Non-pigmented ciliary epithelial cell (primary cell): ENCODE measurements at regions not wholly inside any gene's neighbourhood (a gene's known extent, or its start where the extent isn't known, plus 50 kb on each side); places are given as distances from the start of the nearest gene placed in this dataset.
"Not testable (repeated sequence)": the region's sequence is repeated elsewhere in the genome, so short reads cannot be mapped to it uniquely, and the experiment has no call there.

Experiments used
- DNase-seq: peaks from one replicate; pipeline ENCODE4 v3.0.0-alpha.2; 2010; ENCODE audit warnings: low read depth

- DNase-seq, result peak; percentile 59
Measured at GRCh38 chr6:139533573-139534471, 159.4 kb upstream of the CITED2 start.

DNA sequence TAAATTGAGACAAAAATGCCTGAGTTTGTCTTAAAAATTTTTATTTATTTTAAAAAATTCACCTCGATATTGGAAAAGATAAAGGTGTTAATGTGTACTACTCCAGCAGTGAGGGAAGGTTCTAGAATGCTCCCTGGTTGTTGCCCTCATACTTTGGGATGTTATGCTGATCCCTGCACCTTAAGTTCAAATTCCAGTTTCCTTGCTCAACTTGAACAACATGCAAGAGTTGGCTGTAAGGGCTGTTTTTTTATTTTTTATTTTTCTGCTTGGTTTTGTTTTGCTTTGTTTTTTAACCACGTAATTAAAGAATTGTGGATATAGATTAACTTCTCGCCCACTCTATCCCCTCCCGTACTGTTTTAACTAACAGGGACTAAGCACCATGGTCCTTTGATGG, 158.7 kb upstream of the CITED2 start:
- no peak for DNase-seq

DNA sequence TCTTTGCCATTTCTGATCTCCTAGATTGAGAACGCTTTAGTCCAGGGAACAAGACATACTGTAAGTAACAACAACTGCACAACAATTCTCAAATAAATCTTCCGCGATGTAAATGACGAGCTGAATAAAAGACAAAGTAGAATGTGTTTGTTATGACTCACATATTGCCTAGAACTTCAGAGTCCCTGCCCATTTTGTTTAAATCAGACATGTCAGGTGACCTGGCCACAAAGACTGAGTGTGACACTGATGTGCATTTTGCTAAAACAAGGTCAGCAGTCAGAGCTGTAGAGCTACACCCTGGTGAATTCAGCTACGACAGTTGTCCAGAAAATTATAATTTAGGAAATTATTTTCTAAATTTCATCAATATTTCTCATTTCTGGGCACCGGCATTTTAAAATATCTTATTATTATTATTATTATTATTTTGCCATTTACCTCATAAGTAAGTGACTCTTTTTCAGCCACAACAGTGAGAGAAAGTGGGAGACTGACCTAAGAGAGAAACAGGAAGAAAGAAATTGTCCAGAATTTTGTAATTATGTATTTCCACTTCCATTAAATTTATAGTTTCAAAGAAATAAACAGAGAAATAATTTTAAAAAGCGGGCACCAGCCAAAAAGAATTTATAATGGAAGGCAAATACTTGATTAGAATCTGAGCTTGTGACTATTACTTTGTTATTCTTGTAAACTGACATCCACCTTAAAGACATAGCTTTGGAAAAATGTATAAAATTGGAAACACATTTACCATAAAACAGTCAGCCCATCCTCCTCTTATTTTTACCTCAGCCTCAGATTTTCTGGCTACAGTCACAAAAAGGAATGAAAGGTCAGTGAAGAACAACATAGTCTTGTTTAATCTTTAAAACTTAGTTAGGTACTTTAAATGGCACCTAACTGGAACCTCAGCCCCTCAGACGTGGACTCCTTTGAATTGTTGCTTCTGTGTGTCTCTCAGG, 157.0 kb upstream of the CITED2 start:
- no peak for DNase-seq

GRCh38 chr6:139530561-139530960, 156.1 kb upstream of the CITED2 start:
- DNase-seq, result no peak

DNA sequence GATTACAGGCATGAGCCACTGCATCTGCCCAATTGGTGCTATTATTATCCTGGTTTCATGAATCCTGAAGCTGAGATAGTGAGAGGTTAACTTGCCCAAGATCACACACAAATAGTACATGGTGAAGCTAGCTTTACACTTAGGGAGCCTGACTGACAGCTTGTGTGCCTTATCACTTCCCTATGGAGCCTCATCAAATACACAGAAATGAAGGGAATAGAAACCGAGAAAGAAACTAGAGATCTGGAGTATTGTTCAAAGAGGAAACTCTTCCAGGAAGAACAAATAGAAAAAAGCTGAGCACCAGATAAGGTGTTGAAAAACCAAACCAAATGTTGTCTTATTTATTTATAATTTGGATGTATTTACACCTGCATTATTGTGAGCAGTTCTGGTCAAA, 155.0 kb upstream of the CITED2 start:
- no peak for DNase-seq

DNA sequence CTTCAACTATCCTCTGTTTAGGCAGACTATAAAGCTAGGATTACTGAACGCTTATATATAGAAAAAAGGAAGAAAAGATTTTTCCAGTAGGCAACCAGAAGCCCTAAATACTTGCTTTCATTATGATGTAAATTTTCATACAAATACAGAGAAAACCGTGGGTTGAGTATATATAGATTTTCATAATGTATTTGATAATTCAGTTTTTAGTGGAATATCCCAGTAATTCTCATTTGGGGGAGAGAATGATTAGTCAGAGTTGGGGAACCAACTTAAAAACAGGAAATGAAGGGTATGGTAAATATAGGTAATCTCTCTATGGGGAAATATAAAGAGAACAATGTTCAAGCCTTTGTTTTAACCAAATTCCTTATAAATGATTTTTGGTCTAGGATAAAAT, 154.0 kb upstream of the CITED2 start:
- DNase-seq, result no peak

- no peak for DNase-seq
Measured at GRCh38 chr6:139525415-139525814, 151.0 kb upstream of the CITED2 start.

- DNase-seq, result no peak
Measured at GRCh38 chr6:139523986-139524385, 149.5 kb upstream of the CITED2 start.

DNA sequence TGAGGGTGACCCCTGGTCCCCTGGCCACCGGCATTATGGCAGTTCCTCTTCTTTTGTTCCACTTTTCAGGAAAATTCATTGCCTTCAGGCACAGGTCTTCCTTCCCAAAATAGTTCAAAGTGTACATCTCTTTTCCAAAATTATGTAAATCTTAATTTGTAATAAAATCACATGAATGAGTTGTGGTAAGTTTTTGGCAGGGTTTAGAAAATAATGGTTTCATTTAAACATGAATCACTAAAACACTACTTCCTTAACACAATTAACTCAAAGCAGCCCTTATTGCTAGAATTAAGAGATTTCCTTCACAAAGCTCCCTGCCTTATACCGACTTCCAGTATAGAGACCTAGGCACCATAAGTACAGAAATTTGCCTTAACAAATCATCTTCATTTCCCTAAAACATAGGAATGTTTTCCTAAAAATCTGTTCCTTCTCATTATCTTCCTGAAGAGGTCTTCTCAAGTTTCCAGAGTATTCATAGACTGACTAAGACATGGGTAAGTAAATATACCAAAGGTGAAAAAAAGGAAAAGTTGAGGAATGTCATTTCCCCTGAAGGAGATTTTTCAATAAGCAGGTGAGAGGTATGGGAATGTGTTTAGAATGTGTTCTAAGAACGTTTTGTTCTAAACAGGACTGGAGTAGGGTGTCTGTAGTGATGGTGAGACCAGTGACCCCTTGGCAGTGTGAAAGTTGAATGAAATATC, 148.2 kb upstream of the CITED2 start:
- no peak for DNase-seq

DNA sequence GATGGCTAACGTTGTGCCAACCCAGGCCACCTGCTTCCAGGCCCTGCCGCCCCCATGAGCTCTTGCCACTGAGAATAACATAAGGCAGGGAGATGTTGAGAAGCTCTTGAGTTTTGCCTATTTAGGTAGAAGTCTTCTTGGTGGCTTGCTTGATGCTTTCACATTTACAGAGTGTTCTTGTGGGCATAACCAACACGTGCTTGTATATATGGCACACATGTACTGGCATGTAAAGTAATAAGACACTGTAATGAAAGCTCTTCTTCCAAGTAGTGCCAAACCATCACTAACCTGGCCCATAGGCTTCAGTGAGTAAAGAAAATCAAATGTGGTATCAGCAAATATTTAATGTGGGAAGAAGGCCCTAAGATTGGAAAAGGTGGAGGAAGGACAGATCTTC, 146.9 kb upstream of the CITED2 start:
- no peak for DNase-seq

DNA sequence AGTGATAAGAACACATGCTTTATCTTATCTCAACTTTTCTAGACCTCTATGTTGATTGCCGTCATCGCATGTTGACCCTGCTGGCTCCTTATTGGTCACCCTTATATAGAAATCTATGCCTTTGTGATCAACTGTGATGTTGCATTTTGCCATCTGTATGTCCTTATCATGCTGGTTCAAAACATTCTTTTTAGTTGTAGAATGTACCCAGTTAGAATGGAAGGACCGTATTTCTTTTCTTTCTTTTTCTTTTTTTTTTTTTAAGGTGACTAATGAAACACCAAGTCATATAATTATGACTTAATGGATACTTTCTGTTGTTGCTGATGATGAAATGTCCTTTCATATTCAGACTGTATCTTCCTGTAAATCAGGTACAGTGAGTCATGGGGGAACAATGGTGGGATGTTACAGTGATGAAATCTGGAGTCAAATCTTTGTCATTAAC, 145.9 kb upstream of the CITED2 start:
- DNase-seq, result no peak

GRCh38 chr6:139519571-139520031, 145.2 kb upstream of the CITED2 start:
- no peak for DNase-seq

GRCh38 chr6:139519097-139519496, 144.6 kb upstream of the CITED2 start:
- DNase-seq, result no peak

DNA sequence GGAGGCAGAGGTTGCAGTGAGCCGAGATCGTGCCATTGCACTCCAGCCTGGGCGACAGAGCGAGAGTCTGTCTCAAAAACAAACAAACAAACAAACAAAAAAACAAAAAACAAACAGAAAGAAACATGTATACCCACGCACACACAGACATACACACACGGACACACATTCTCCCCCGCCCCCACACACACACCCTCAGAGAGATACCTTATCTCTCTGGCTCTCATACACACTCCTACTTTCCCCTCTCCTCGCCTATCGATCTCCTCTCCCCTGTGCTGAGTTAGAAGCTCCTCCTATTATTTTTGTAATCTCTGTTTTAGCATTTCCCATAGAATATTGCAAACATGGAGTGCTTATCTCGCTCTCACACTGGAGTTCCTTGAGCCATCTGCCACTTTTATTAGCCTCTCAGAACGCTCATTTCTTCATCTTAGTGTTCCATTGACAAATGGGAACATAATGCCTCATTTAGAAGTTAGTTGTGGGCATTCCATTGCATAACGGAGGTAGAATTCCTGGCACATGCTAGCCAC, 144.2 kb upstream of the CITED2 start:
- no peak for DNase-seq

DNA sequence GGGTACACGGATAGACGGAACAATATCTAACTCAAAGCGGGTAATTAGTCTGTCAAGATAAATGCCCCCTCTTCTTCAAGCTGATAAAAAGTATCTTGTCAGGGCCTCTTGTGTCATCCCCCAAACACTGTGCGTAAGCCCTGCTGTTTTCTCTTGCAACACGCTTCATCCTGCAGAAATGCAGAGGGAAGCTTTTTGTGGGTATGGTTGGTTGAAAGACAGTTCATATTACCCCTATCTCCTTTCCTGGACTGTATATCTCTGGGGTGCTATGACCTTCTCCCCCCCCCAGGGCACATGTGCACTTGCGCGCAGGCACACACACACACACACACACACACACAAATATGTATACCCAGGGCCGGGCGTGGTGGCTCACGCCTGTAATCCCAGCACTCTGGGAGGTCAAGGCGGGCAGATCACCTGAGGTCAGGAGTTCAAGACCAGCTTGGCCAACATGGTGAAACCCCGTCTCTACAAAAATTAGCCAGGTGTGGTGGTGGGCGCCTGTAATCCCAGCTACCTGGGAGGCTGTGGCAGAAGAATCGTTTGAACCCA, 143.6 kb upstream of the CITED2 start:
- not testable (repeated sequence) for DNase-seq

GRCh38 chr6:139515511-139515910, 141.1 kb upstream of the CITED2 start:
- DNase-seq, result no peak

- DNase-seq, result no peak
Measured at GRCh38 chr6:139514819-139515218, 140.4 kb upstream of the CITED2 start.

DNA sequence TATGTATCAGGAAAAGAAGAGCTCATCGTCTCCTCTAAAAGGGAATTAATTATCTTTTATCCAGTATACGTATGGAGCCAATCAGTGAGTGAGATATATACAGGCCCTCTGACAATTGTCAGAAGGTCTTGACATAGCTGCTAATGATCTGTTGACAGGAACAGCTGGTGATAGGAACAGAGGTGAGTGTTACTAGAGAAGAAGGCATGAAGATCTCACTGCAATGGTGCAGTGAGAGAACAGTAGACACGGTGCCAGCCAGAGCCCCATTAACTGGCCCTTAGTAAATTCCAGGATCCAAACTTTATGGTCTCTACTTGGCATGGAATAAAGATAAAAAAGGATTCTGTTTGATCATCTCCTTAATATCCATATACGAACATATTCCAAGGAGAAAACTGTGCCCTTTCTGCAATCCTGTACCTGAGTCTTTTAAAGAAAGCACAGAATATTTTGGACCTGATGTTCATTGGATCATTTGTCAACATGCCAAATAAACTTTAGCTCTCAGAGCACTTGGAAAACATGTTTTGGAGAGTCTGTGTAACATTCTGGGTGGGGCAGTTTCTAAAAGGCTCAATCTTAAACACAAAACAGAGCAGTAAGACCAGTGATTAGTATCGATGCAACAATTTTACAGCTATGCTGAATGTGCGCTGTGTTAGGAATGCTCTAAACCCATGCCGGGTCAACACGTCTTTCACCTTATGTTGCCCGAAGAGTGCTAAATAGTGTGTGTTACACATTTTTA, 135.8 kb upstream of the CITED2 start:
- DNase-seq, result no peak

DNA sequence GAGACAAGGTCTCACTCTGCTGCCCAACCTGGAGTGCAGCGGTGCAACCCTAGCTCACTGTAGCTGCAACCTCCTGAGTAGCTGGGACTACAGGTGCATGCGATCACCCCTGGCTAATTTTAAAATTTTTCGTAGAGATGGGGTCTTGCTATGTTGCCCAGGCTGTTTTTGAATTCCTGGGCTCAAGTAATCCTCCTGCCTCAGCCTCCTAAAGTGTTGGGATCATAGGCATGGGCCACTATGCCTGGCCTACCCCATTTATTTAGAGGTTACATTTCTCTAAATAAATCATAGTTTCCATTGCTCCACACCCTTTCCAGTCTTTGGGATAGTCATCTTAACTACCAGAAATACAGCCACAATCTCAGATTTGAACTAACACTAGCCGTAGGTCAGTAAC, 134.7 kb upstream of the CITED2 start:
- no peak for DNase-seq

GRCh38 chr6:139508576-139508975, 134.1 kb upstream of the CITED2 start:
- DNase-seq, result no peak

DNA sequence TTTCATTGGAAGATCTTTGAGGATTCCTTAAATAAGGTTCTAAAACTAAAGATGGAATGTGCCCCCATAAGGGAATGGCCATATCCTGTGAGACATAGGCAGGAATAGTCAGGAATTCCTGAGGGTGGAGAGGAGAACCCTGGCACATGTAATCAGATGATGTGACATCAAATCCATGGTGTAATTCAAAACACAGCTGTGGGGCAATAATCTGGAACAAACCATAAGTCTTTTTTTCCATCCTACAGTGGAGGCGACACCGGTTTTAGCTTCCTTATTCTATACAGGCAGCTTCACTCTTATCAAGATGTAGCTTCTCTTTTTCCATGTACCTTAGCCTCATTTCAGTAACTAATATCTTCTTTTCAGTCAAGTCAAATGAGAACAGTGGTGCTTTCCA, 133.6 kb upstream of the CITED2 start:
- DNase-seq, result no peak
